H1 (cell line): ENCODE measurements at regions not wholly inside any gene's neighbourhood (a gene's known extent, or its start where the extent isn't known, plus 50 kb on each side); places are given as distances from the start of the nearest gene placed in this dataset.

ENCODE experiments used
- CREB1 ChIP-seq: IDR thresholded peaks from 2 replicates; pipeline ENCODE4 v1.6.1; 2012; ENCODE audit warnings: inconsistent platforms
- EGR1 ChIP-seq: IDR thresholded peaks from 2 replicates; pipeline ENCODE4 v1.6.1; 2011; ENCODE audit warnings: low read depth, low read length, borderline replicate concordance
- RNF2 ChIP-seq: fragments of 200-900, 300-1000 bp; sonication (generic); IDR thresholded peaks from 2 replicates; pipeline ENCODE4 v1.7.1; 2016; ENCODE audit warnings: borderline replicate concordance, low read depth, mild to moderate bottlenecking, antibody characterized with exemption, low read length; ENCODE audit not compliant: poor library complexity, severe bottlenecking; ENCODE audit errors: missing control alignments
- TAF7 ChIP-seq: optimal IDR thresholded peaks from 2 replicates; pipeline ENCODE3; 2011; ENCODE audit warnings: low read depth, mild to moderate bottlenecking, inconsistent platforms, low read length, moderate library complexity, borderline replicate concordance
- YY1 ChIP-seq: IDR thresholded peaks from 2 replicates; pipeline ENCODE4 v1.6.1; 2011; ENCODE audit warnings: low read depth, mild to moderate bottlenecking, low read length
- TF ChIP-seq, protein P1 (sequence below): fragments of 300-600 bp; sonication (generic); IDR thresholded peaks from 2 replicates; pipeline ENCODE4 v1.7.1; 2012; ENCODE audit warnings: low read length, moderate library complexity, mild to moderate bottlenecking, inconsistent platforms; ENCODE audit not compliant: insufficient replicate concordance

DNA sequence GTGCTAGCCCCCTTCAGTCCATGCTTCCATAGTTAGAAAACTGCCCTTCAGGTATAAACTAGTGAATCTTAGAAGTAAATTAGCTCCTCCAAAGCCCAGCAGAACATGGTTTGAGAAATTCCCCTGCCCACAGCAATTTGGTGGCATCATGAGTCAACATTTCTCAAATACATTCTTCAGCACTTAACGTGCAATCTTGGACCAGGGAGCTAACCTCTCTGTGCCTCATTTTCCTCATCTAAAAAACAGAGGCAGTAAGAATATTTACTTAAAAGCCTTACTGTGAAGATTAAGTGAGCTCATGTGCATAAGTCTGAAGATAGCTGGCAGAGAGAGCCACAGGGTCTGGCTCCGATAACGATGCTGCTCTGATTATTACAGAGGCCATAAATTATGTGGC lies 800.7 kb upstream of the AMELY start (continued):
- TF ChIP-seq, protein P1, sequence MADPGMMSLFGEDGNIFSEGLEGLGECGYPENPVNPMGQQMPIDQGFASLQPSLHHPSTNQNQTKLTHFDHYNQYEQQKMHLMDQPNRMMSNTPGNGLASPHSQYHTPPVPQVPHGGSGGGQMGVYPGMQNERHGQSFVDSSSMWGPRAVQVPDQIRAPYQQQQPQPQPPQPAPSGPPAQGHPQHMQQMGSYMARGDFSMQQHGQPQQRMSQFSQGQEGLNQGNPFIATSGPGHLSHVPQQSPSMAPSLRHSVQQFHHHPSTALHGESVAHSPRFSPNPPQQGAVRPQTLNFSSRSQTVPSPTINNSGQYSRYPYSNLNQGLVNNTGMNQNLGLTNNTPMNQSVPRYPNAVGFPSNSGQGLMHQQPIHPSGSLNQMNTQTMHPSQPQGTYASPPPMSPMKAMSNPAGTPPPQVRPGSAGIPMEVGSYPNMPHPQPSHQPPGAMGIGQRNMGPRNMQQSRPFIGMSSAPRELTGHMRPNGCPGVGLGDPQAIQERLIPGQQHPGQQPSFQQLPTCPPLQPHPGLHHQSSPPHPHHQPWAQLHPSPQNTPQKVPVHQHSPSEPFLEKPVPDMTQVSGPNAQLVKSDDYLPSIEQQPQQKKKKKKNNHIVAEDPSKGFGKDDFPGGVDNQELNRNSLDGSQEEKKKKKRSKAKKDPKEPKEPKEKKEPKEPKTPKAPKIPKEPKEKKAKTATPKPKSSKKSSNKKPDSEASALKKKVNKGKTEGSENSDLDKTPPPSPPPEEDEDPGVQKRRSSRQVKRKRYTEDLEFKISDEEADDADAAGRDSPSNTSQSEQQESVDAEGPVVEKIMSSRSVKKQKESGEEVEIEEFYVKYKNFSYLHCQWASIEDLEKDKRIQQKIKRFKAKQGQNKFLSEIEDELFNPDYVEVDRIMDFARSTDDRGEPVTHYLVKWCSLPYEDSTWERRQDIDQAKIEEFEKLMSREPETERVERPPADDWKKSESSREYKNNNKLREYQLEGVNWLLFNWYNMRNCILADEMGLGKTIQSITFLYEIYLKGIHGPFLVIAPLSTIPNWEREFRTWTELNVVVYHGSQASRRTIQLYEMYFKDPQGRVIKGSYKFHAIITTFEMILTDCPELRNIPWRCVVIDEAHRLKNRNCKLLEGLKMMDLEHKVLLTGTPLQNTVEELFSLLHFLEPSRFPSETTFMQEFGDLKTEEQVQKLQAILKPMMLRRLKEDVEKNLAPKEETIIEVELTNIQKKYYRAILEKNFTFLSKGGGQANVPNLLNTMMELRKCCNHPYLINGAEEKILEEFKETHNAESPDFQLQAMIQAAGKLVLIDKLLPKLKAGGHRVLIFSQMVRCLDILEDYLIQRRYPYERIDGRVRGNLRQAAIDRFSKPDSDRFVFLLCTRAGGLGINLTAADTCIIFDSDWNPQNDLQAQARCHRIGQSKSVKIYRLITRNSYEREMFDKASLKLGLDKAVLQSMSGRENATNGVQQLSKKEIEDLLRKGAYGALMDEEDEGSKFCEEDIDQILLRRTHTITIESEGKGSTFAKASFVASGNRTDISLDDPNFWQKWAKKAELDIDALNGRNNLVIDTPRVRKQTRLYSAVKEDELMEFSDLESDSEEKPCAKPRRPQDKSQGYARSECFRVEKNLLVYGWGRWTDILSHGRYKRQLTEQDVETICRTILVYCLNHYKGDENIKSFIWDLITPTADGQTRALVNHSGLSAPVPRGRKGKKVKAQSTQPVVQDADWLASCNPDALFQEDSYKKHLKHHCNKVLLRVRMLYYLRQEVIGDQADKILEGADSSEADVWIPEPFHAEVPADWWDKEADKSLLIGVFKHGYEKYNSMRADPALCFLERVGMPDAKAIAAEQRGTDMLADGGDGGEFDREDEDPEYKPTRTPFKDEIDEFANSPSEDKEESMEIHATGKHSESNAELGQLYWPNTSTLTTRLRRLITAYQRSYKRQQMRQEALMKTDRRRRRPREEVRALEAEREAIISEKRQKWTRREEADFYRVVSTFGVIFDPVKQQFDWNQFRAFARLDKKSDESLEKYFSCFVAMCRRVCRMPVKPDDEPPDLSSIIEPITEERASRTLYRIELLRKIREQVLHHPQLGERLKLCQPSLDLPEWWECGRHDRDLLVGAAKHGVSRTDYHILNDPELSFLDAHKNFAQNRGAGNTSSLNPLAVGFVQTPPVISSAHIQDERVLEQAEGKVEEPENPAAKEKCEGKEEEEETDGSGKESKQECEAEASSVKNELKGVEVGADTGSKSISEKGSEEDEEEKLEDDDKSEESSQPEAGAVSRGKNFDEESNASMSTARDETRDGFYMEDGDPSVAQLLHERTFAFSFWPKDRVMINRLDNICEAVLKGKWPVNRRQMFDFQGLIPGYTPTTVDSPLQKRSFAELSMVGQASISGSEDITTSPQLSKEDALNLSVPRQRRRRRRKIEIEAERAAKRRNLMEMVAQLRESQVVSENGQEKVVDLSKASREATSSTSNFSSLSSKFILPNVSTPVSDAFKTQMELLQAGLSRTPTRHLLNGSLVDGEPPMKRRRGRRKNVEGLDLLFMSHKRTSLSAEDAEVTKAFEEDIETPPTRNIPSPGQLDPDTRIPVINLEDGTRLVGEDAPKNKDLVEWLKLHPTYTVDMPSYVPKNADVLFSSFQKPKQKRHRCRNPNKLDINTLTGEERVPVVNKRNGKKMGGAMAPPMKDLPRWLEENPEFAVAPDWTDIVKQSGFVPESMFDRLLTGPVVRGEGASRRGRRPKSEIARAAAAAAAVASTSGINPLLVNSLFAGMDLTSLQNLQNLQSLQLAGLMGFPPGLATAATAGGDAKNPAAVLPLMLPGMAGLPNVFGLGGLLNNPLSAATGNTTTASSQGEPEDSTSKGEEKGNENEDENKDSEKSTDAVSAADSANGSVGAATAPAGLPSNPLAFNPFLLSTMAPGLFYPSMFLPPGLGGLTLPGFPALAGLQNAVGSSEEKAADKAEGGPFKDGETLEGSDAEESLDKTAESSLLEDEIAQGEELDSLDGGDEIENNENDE: no peak
- no peak for TF ChIP-seq TAF7
- no peak for TF ChIP-seq EGR1
- TF ChIP-seq YY1: no peak
- TF ChIP-seq RNF2: no peak
- TF ChIP-seq CREB1: no peak
